PFSK-1 (cell line): ENCODE measurements at regions not wholly inside any gene's neighbourhood (a gene's known extent, or its start where the extent isn't known, plus 50 kb on each side); places are given as distances from the start of the nearest gene placed in this dataset.

Source experiments
- FOXP2 ChIP-seq: optimal IDR thresholded peaks from 2 replicates; pipeline ENCODE3; 2011; ENCODE audit warnings: borderline replicate concordance, control low read depth, inconsistent platforms; ENCODE audit not compliant: insufficient read depth; ENCODE audit errors: extremely low read length, extremely low read depth
- TF ChIP-seq, protein P1 (sequence below), 2 experiments: IDR thresholded peaks; 2 replicates each; pipeline versions ENCODE4 v1.6.1 to v1.8.0; 2011 to 2012; ENCODE audit warnings: low read depth in 2 of 2, low read length in 2 of 2, control low read depth in 1 of 2, inconsistent platforms in 1 of 2, mild to moderate bottlenecking in 1 of 2, moderate library complexity in 1 of 2; ENCODE audit not compliant: insufficient read depth in 1 of 2

GRCh38 chr3:102570511-102570910 lies 135.7 kb downstream of the ZPLD1 start:
- TF ChIP-seq FOXP2 = no peak
- TF ChIP-seq, protein P1, sequence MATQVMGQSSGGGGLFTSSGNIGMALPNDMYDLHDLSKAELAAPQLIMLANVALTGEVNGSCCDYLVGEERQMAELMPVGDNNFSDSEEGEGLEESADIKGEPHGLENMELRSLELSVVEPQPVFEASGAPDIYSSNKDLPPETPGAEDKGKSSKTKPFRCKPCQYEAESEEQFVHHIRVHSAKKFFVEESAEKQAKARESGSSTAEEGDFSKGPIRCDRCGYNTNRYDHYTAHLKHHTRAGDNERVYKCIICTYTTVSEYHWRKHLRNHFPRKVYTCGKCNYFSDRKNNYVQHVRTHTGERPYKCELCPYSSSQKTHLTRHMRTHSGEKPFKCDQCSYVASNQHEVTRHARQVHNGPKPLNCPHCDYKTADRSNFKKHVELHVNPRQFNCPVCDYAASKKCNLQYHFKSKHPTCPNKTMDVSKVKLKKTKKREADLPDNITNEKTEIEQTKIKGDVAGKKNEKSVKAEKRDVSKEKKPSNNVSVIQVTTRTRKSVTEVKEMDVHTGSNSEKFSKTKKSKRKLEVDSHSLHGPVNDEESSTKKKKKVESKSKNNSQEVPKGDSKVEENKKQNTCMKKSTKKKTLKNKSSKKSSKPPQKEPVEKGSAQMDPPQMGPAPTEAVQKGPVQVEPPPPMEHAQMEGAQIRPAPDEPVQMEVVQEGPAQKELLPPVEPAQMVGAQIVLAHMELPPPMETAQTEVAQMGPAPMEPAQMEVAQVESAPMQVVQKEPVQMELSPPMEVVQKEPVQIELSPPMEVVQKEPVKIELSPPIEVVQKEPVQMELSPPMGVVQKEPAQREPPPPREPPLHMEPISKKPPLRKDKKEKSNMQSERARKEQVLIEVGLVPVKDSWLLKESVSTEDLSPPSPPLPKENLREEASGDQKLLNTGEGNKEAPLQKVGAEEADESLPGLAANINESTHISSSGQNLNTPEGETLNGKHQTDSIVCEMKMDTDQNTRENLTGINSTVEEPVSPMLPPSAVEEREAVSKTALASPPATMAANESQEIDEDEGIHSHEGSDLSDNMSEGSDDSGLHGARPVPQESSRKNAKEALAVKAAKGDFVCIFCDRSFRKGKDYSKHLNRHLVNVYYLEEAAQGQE (IDR thresholded peaks at IDR 0.05; ENCODE audit: insufficient read depth in 1 of 2, low read depth in 2 of 2, low read length in 2 of 2) = no peak
